B cell (primary cell): ENCODE measurements at regions not wholly inside any gene's neighbourhood (a gene's known extent, or its start where the extent isn't known, plus 50 kb on each side); places are given as distances from the start of the nearest gene placed in this dataset.

Experiments
- ATAC-seq: fragments of 200-7000 bp; cut with Tn5 transposase; one replicate; pipeline ENCODE4 v1.10.0; 2021; ENCODE audit warnings: low read depth, mild to moderate bottlenecking, moderate number of reproducible peaks, moderate library complexity
- CTCF ChIA-PET: fragments of 350-600 bp; sonication (Branson Sonifier 250); formaldehyde crosslinking; loops from one replicate; lab custom pipeline; 2021; ENCODE audit warnings: antibody characterized with exemption, inconsistent platforms; lab: Charles Lee
- POLR2A ChIA-PET: fragments of 350-600 bp; sonication (Branson Sonifier 250); formaldehyde crosslinking; loops from one replicate; lab custom pipeline; 2021; ENCODE audit warnings: antibody characterized with exemption; lab: Charles Lee
- DNase-seq: peaks from one replicate; pipeline ENCODE4 v3.0.0; 2013
- H2AFZ ChIP-seq: 2 replicates; pipeline ENCODE4 v1.6.1; 2012; ENCODE audit warnings: mild to moderate bottlenecking, low read depth, low read length; ENCODE audit not compliant: insufficient read depth, poor library complexity, severe bottlenecking
- H3K27ac ChIP-seq, 2 donors: 1 replicate in 1 of 2; 2 replicates in 1 of 2; pipeline ENCODE4 v1.5.1; 2012 to 2013; ENCODE audit warnings: low read length in 2 of 2, mild to moderate bottlenecking in 2 of 2, moderate library complexity in 1 of 2
- H3K27me3 ChIP-seq, 4 experiments: fragments of 200-600 bp in 1 of 4; sonication (generic) in 1 of 4; replicated peaks in 1 of 4; 1 replicate in 2 of 4; 2 replicates in 2 of 4; pipeline versions ENCODE4 v1.6.1 to v1.7.0; 2013 to 2016; ENCODE audit warnings: low read length in 3 of 4, mild to moderate bottlenecking in 2 of 4, mixed read lengths in 1 of 4, moderate library complexity in 1 of 4; ENCODE audit not compliant: insufficient read depth in 4 of 4, control insufficient read depth in 3 of 4; ENCODE audit errors: control extremely low read depth in 1 of 4
- H3K36me3 ChIP-seq, 2 experiments: replicated peaks in 1 of 2; 1 replicate in 1 of 2; 2 replicates in 1 of 2; pipeline versions ENCODE4 v1.6.1 to v1.7.1; 2013; ENCODE audit warnings: low read length in 1 of 2; ENCODE audit not compliant: insufficient read depth in 2 of 2, control insufficient read depth in 1 of 2; ENCODE audit errors: control extremely low read depth in 1 of 2, extremely low read depth in 1 of 2
- H3K4me1 ChIP-seq, 2 donors: fragments of 200-600 bp in 1 of 2; sonication (generic) in 1 of 2; 1 replicate in 1 of 2; 2 replicates in 1 of 2; pipeline versions ENCODE4 v1.5.1 to v1.6.1; 2013 to 2017; ENCODE audit warnings: low read length in 2 of 2; ENCODE audit not compliant: control insufficient read depth in 2 of 2, insufficient read depth in 2 of 2
- H3K4me2 ChIP-seq: replicated peaks from 2 replicates; pipeline ENCODE3; 2012; ENCODE audit warnings: mild to moderate bottlenecking, low read depth, low read length; ENCODE audit not compliant: poor library complexity, severe bottlenecking
- H3K4me3 ChIP-seq, 5 experiments: fragments of 200-600 bp in 1 of 5; sonication (generic) in 1 of 5; 1 replicate in 3 of 5; 2 replicates in 2 of 5; pipeline versions ENCODE4 v1.5.1 to v1.7.0; 2011 to 2016; ENCODE audit warnings: low read length in 4 of 5, mild to moderate bottlenecking in 4 of 5, low read depth in 2 of 5, control low read depth in 1 of 5, moderate library complexity in 1 of 5; ENCODE audit not compliant: insufficient read depth in 1 of 5; ENCODE audit errors: control extremely low read depth in 1 of 5, extremely low read depth in 1 of 5
- H3K79me2 ChIP-seq: fragments of 200-600 bp; sonication (generic); one replicate; pipeline ENCODE4 v1.6.0; 2016; ENCODE audit warnings: low read length; ENCODE audit not compliant: control insufficient read depth, insufficient read depth
- H3K9ac ChIP-seq: fragments of 200-600 bp; sonication (generic); 2 replicates; pipeline ENCODE4 v1.6.1; 2017; ENCODE audit warnings: mild to moderate bottlenecking, low read length, moderate library complexity
- H3K9me3 ChIP-seq, 3 donors: one replicate each; pipeline versions ENCODE4 v1.6.1 to v1.7.1; 2013; ENCODE audit warnings: low read length in 2 of 3; ENCODE audit not compliant: control insufficient read depth in 2 of 3, insufficient read depth in 1 of 3; ENCODE audit errors: control extremely low read depth in 1 of 3
- H4K20me1 ChIP-seq: 2 replicates; pipeline ENCODE4 v1.6.0; 2012; ENCODE audit warnings: mild to moderate bottlenecking, low read length; ENCODE audit not compliant: insufficient read depth, control insufficient read depth, poor library complexity, severe bottlenecking
- H3K27ac Mint-ChIP-seq: one replicate; pipeline ENCODE4 v1.8.0; 2021; ENCODE audit warnings: mixed read lengths
- H3K27me3 Mint-ChIP-seq: one replicate; pipeline ENCODE4 v1.8.0; 2021; ENCODE audit warnings: mixed read lengths
- H3K4me1 Mint-ChIP-seq: one replicate; pipeline ENCODE4 v1.8.0; 2021; ENCODE audit warnings: mixed read lengths
- H3K4me3 Mint-ChIP-seq: one replicate; pipeline ENCODE4 v1.8.0; 2021; ENCODE audit warnings: mixed read lengths
- H3K9me3 Mint-ChIP-seq: one replicate; pipeline ENCODE4 v1.8.0; 2022; ENCODE audit warnings: mixed read lengths; ENCODE audit not compliant: insufficient read depth
- CTCF ChIP-seq: fragments of 200-600 bp; IDR thresholded peaks from one replicate; pipeline ENCODE4 v1.8.0; 2022; ENCODE audit warnings: antibody characterized with exemption, mild to moderate bottlenecking
- EZH2 ChIP-seq: IDR thresholded peaks from 2 replicates; pipeline ENCODE4 v1.6.1; 2012; ENCODE audit warnings: borderline replicate concordance, low read depth, mild to moderate bottlenecking, moderate library complexity, low read length; ENCODE audit not compliant: insufficient read depth, poor library complexity, severe bottlenecking
- WGBS: methylation state at CpG from one replicate; pipeline ENCODE4 v1.1.5; 2013; ENCODE audit warnings: missing lambda C conversion rate; ENCODE audit not compliant: insufficient coverage; 5-methylcytosine and 5-hydroxymethylcytosine counted together
- intact Hi-C: fragments of 100-400 bp; cut with micrococcal nuclease; formaldehyde crosslinking; loops from one replicate; pipeline ENCODE4 v1.10.0; 2022

GRCh38 chr5:82414041-82414388 lies 135.9 kb upstream of the RPS23 start:
- no peaks in the 10 kb centered on the region for H3K79me2 ChIP-seq
- no peaks in the 10 kb centered on the region for H3K36me3 ChIP-seq
- no peak overlapping the region for H2AFZ ChIP-seq
- Mint-ChIP-seq H3K4me3 (no peak overlapping the region), H3K27ac (no peak overlapping the region), H3K27me3 (no peaks in the 10 kb centered on the region), H3K4me1 (no peaks in the 10 kb centered on the region), H3K9me3 (no peaks in the 10 kb centered on the region)
- intact Hi-C loops = no loop called here
- no peak for DNase-seq
- no peak overlapping the region for H3K4me3 ChIP-seq
- H3K9me3 ChIP-seq = no peaks in the 10 kb centered on the region
- no peaks in the 10 kb centered on the region for H3K4me1 ChIP-seq
- no peaks in the 10 kb centered on the region for H4K20me1 ChIP-seq
- H3K27ac ChIP-seq = no peak overlapping the region
- TF ChIP-seq EZH2 = no peak
- no peak for TF ChIP-seq CTCF
- ATAC-seq = no peak
- ChIA-PET POLR2A (no interaction called here), CTCF (no interaction called here)
- H3K4me2 ChIP-seq = no peak overlapping the region
- H3K9ac ChIP-seq = no peak overlapping the region
- H3K27me3 ChIP-seq = no peaks in the 10 kb centered on the region

GRCh38 chr5:82413302-82414040 lies 135.3 kb upstream of the RPS23 start:
- Histone ChIP-seq H3K4me1 (no peaks in the 10 kb centered on the region), H2AFZ (no peak overlapping the region), H3K27me3 (no peaks in the 10 kb centered on the region), H3K27ac (no peak overlapping the region), H3K79me2 (no peaks in the 10 kb centered on the region), H3K4me2 (no peak overlapping the region), H3K4me3 (no peak overlapping the region), H4K20me1 (no peaks in the 10 kb centered on the region), H3K36me3 (no peaks in the 10 kb centered on the region), H3K9me3 (no peaks in the 10 kb centered on the region), H3K9ac (no peak overlapping the region)
- H3K4me3 Mint-ChIP-seq = no peak overlapping the region
- no peak for TF ChIP-seq EZH2
- TF ChIP-seq CTCF = no peak
- intact Hi-C loops = no loop called here
- DNase-seq (no peak), ATAC-seq (no peak)
- no peaks in the 10 kb centered on the region for H3K27me3 Mint-ChIP-seq
- no peaks in the 10 kb centered on the region for H3K4me1 Mint-ChIP-seq
- CTCF ChIA-PET = no interaction called here
- H3K9me3 Mint-ChIP-seq = no peaks in the 10 kb centered on the region
- POLR2A ChIA-PET = no interaction called here
- H3K27ac Mint-ChIP-seq = no peak overlapping the region
- WGBS = 80% methylated on average over 4 of the region's 7 CpGs
